HG02870 (cell line): ENCODE measurements at regions not wholly inside any gene's neighbourhood (a gene's known extent, or its start where the extent isn't known, plus 50 kb on each side); places are given as distances from the start of the nearest gene placed in this dataset.

Experiments used
- ATAC-seq: cut with Tn5 transposase; IDR thresholded peaks from one replicate; pipeline ENCODE4 v1.9.1; 2021; ENCODE audit warnings: mild to moderate bottlenecking, moderate library complexity; ENCODE audit not compliant: unreplicated experiment

DNA sequence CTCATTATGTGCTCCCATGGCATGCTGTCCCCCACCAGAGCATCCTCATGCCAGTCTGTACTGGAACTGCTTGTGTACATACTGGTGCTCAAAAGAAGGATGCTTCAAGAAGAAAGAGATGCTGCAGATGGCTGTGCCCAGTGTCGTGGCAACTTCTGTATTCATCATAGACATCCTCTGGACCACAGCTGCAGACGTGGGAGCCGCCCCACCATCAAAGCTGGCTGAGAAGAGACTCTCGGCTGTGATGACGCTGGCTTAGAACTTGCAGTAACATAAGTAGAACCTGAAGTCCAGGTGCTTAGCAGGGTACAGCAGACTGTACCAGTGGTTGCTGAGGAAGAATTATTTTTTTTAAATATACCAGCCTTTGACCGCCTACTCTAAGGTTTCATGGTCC is 112.6 kb upstream of the ARHGAP5 start:
- ATAC-seq = no peak

DNA sequence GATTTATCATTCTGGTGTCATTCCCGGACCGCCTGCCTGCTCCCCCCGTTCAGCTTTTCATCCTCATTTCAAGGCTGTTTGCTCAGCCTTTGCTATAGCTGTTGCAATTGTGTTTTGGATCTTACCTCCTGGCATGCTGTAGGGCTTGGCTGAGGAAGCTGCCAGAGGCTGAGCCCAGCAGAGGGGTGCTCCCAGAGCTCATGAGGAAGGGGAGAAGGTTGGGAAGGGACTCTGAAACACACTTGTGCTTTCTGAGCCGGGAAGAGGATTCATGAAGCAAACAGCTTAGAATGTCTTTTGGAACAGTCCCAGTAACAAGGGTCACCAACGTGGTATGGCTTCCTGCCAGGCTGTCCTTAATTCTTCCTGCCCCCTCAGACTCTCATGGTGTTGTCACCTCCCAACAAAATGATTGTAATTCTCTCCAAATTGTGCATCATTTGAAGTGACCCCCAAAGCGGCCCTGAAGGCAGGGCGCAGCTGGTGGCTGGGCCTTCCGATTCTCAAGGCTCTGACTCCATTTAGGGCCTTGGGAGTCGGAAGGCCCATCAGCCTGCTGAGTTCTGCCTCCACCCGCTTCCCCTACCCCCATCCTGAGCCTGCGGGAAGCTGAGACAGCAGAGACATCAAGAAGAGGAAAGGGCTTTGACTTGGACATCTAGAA is 111.9 kb upstream of the ARHGAP5 start:
- ATAC-seq = no peak

DNA sequence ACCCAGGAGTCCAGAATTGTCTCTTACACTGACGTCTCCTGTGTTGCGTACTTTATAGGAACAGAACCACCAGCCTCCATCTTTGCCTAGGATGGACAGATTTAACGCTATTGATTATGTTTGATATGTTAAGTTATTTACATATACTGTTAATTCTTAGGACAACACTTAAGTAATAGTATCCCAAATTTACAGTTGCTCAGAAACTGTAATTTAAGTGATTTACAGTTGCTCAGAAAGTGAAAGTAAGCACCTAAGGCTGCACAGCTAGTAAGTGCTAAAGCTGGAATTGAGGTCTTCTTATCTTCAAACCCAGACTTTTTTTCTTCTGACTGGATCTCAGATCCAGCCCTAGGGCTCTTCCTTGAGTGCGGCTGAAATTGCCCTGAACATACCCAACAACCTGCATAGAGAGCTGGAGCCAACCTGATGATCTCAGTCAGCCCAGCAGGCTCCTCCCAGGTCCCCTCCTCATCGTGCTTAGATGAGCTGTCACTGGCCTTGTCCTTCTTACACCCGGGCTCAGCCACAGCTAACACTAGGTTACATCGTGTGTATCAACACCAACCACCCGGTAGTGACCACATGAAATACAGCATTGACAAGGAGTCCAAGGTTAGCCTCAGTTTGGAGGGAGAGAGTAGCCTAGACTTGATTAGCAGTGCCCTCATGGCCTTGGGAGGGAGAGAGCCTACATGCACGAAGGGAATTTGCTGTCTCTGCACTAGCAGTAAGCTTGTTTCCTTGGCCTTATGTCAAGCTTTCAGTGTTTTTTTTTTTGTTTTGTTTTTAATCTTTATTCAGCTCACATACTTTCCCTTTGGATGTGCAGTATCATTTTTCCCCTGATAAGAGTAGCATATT is 111.1 kb upstream of the ARHGAP5 start:
- ATAC-seq = no peak

DNA sequence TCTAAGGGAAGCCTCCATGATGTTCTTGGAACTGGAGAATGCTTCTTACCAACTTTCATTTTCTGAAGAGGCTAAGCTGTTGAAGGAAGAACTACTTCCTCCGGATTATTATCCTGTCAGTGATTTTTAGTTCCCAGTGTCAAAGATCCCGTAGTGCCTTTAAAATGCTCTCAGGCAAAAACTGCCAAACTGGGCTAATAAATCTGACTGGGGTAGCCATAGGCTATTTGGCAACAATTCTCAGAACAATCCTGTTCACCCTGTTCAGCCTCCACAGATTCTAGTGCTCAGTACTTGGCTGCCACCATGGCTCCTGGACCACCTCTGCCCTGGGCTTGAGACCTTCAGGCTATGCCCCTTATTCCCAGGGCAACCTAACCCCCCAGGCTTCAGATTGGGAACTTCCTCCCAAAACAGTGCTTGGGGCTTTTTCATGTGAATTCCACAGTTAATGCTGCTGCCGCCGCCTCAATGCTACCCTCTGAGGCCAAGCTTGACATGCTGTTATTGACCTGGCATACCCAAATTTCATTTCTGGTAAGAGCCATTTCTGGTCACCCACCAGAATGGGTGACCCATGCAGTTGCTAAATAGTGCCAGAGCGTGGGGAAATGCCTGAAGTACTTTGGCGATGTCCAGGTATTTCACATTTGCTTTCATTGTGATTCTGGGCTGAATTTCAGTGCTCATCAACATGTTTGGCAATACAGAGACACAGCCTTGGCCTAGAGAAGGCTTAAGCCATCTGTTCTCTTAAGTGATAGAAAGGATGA is 110.0 kb upstream of the ARHGAP5 start:
- no peak for ATAC-seq

DNA sequence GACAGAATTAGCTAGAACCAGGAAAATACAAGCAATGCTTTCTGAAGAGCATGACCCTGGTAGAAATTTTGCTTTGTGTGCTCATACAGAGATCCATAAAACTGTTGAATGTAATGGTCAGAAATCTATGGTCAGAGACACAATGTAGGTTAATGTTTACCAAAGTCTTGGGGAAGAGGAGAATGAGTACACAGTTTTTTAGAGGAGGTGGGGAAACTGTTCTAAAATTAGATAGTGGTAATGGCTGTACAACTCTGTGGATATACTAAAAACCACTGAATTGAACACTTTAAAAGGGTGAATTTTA is 109.5 kb upstream of the ARHGAP5 start:
- ATAC-seq = no peak

DNA sequence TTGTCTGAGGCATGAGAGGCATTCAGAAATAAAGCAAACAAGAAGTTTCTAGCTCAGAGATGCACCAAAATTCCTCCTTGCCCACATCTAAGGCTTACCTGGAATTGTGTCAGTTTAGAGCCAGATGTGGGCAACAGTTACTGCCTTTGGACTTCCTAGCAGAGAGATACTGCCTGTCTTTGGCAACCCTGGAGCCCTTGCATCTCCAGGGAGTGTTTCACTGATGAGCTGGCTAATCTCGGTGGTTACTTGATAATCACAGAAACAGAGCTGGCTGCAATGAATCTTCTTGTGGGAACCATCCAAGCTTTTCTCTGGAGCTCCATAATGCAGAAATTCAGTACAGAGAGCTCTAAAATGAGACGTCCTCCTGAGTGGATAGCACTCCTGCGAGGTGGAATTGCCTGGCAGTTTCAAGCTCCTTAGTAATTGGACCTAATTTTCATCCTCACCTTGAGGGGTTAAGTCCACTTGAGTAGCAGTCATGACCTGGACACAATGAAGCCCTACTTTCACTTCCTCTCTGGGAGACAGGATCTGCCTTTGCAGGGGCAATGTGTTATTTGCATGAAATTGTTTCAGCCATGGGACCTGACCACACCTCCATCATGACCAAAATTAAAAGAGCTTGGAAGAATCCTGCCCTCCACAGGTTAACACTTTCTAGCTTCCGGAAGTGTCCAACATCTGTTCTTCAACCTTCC is 108.8 kb upstream of the ARHGAP5 start:
- ATAC-seq = no peak

DNA sequence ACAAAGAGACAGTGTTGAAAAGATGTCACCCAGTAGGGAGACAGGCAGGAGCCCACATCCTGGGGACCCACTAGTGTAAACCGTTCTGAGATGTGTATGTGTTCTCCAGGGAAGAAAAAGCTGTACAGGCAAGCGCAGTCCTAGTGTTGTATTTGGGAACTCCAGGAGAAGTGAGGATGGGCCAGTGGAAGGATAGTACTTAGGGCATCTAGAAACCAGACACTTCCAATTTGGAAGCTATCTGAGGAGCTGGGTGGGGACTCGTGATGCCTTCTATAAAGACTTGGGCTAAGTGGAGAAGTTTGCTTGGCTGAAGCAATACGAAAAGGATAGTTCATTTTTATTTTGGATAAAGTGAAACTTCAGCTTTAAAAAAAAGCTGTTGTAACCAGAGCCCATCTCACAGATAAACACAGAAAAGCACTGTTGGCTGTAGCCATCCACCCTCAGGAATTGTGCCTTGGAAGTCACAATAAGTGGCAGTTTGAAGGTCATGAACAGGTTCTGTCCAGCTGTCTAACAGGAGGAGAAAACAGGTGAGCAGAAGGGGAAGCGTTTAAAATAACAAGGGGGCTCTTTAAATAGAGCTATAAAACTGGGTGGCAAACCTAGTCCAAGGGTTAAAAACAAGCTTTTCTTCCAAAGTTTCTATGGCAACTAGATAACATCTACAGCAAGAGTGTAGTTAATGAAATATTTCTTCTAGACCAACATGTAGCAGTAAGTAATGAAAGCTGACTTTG is 108.0 kb upstream of the ARHGAP5 start:
- no peak for ATAC-seq

DNA sequence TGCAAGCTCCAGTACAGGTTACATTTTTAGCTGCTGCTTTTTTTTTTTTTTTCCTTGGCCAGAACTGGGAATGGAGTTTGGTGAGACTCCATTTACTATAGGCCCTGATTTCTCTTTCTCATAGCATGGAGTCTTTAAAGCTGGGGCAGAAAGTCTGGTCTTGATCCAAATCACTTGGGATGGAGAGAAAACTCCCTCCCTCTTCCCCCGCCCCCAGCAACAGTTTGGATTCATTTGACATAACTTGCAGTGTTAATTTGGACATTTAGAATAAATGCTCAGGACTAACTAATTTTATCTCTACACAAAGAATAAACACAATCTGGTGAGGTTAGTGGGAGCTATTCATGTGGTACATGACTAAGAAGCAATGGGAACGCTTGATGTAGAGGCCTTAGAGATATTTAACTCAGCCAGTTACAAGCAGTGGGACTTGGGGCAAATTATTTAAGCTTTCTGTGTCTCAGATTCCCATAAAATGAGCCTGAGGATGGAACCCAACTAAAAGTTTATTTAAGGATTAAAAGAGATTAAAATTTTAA is 107.3 kb upstream of the ARHGAP5 start:
- no peak for ATAC-seq

DNA sequence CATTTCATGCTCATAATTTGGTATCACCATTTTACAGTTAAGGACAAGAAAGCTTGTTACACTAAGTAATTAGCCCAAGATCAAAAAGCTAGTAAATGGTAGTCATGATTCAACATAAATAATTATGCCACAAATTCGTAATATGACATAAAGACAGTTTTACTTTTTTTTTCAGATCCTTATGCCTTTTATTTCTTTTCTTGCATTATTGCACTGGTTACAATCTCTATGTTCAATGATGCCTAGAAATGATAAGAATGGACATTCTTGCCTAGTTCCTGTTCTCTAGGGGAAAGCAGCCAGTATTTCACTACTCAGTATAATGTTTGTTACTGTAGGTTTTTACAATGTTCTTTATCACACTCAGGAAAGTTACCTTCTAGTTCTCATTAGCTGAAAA is 106.4 kb upstream of the ARHGAP5 start:
- no peak for ATAC-seq

DNA sequence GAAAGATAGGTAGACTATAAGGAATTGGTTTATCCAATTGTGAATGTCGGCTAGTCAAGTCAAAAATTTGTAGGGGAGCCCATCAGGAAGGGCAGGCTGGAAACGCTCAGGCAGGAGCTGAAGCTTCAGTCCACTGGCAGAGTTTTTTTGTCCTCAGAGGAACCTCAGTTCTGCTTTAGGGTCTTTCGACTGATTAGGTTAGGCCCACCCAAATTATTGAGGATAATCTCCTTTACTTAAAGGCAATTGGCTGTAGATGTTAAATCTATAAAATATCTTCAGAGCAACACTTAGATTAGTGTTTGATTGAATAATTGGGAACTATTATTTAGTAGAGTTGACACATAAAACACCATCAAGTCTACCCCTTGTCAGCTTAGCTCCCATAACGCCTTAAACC is 105.5 kb upstream of the ARHGAP5 start:
- no peak for ATAC-seq

DNA sequence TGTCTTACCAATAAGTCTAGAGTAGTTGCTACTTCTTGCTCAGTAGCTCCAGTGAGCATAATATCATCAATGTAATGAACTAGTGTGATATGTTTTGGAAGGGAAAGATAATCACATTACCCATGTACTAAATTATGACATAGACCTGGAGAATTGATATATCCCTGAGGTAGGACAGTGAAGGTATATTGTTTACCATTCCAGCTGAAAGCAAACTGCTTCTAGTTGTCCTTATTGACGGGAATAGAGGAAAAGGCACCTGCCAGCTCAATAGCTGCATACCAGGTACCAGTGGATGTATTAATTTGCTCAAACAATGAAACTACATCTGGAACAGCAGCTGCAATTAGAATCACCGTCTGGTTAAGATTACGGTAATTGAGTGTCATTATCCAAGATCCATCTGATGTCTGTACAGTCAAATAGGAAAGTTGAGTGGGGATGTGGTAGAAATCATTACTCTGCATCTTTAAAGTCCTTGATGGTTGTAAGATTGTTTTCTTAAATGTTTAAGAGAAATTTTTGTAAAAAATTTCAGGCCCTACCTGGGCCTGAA is 100.0 kb upstream of the ARHGAP5 start:
- ATAC-seq = no peak

DNA sequence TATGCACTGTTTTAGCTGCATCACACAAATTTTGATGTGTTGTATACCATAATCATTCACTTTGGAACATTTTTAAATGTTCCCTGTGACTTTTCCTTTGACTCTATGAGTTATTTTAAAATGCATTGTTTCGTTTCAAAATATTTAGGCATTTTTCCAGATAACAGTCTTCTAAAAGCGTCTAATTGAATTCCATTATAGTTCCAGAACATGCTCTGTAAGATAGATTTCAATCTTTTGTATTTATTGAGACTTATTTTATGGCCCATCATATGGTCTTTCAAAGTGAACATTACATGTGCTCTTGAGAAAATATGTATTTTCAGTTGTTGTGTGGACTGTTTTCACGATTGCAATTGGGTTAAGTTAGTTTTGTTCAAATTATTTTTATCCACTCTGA is 98.7 kb upstream of the ARHGAP5 start:
- no peak for ATAC-seq

DNA sequence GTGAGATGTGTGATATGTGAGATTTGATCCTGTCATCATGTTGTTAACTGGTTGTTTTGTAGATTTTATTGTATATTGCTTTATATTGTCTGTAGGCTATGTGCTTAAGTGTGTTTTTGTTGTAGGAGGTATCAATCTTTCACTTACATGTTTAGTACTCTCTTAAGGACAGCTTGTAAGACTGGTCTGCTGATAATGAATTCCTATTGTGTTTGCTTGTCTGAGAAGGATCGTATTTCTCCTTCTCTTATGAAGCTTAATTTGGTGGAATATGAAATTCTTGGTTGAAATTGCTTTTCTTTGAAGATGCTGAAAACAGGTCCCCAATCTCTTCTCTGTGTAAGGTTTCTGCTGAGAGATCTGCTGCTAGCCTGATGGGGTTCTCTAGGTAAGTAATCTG is 94.5 kb upstream of the ARHGAP5 start:
- ATAC-seq = no peak

DNA sequence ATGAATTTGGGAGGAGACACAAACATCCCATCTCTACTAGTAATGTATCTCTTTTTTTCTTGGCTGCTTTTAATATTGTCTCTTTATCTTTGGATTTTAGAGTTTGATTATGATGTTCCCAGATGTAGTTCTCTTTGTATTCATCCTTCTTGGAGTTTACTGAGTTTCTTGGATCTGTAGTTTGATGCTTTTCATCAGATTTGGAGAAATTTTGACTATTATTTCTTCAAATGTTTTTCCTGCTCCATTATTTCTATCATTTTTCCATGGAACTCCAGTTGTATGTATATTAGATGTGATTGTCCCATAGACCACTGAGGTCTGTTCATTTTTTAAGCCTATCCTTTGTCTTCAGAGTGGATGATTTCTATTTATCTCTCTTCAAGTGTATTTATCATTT is 90.7 kb upstream of the ARHGAP5 start:
- ATAC-seq = no peak

DNA sequence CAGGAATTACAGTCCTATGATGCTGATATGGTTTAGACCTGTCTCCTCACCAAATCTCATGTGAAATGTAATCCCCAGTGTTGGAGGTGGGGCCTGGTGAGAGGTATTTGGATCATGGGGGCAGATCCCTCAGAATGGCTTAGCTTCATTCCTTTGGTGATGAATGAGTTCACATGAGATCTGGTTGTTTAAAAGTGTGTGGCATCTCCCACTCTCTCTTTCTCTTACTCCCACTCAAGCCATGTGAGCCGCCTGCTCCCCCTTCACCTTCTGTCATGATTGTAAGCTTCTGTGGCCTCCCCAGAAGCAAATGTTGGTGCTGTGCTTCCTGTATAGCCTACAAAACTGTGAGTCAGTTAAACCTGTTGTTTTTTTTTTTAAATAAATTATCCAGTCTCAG is 89.4 kb upstream of the ARHGAP5 start:
- ATAC-seq = no peak

DNA sequence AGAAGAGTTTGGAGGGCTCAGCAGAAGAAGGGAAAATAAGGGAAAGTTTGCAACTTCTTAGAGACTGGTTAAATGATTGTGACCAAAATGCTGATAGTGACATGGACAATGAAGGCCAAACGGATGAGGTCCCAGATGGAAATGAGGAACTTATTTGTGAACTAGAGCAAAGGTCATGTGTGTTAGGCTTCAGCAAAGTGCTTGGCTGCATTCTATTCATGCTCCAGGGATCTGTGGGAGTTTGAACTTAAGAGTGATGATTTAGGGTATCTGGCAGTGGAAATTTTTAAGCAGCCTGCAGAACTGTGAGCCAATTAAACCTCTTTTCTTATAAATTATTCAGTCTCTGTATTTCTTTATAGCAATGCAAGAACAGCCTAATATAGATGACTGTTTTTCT is 88.9 kb upstream of the ARHGAP5 start:
- ATAC-seq = no peak

DNA sequence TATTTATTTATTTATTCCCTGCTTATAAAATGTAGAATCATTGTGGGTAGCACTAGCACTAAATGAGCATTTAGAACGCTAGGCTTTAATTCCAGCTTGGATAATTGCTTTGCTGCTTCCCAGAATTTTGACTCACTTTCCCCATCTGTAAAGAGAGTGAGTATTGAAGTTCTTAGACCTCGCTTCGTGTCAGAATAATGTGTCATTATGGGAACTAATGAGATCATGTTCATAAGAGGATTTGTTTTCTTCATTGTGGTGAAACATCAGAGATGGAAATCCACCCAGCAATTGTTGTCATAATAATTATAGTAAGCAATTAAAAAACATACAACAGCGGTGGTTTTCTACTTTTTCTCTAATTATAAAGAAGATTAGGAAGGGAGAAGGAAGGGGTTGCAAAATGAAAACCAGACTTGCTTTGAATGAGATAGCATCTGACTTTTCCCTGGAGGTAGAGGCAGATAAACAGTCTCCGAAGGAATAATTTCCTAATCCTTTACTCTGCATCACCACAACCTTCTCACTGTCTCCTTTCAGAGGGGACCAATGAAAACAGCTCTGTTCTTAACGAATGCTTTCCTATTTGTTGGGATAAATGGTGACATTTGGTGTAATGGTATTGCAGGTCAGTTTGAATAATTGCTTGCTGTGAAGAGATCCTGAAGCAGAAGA is 86.8 kb upstream of the ARHGAP5 start:
- ATAC-seq = no peak

DNA sequence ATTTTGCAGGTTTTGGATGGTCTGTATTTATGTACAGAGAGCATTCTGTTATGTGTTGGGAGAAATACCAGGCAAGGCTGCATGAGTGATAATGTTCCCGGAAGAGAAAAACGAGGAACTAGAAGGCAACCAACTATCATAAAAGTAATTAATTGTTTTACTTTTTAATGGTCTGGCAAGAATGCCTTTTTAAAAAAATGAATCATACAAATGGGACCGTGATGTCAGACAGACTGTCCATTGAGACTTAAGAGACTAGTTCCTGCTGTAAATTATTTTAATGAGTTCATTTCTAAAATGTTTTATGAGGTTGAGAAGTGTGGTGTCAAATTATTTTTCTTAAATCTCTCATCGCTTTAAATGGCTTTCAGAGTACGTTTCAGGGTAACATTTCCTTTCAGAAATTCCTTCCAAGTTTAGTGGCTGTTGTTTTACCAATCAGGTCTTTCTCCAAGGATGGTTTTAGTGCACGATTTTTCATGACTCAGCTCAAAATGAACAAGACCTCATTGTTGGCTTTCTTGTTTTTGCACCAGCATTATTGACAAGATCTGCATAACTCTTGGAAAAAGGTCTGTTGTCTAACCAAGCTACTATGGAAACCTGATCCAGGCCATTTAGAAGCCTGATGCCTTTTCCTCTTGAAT is 86.1 kb upstream of the ARHGAP5 start:
- ATAC-seq = no peak

DNA sequence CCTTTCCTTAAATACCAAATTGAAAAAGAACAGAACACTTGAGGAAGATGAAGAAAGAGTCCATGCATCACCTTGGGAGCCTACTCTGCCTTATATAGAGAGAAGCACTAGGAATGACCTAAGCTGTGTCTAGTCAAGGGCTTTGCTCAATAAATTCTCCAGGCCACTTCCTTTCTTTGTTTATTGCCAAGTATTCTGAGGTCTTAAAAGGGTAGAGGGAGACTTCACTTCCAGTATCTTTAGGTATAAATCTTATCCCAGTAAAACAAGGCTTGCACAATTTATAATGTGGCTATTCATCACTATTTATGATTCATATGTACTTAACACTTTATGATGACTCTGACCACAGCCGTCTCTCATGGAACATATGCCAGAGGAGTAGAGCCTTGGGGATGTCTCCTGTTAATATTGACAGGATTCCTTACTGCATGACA is 85.1 kb upstream of the ARHGAP5 start:
- no peak for ATAC-seq
